ENCODE measurements at regions not wholly inside any gene's neighbourhood (a gene's known extent, or its start where the extent isn't known, plus 50 kb on each side); places are given as distances from the start of the nearest gene placed in this dataset.

DNA sequence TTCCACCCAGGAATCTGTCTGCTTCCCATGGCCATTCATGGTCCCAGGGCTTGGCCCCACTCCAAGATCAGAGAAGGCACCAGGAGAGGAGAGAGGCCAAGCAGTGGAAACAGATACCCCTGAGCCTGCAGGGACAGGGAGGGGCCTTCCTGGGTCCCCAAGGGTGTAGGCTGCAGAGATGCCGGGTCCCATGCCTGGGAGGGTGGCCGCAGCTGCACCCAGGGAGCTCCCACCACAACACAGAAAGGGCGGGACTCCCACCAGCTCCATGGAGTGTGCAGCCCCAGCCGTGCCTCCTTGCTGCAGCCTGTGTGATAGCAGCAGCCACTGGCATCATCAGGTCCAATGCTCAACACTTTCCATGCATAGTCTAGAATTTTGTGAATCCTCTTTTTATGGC is 331.5 kb downstream of the UACA start:
- H3K14ac ChIP-seq (ENCODE audit: insufficient read length), result no peak overlapping the region
- no peak overlapping the region for H2BK20ac ChIP-seq (ENCODE audit: low read length)
- no peaks in the 10 kb centered on the region for H3K23me2 ChIP-seq (ENCODE audit: low read depth, low read length)
- H2BK5ac ChIP-seq (ENCODE audit: low read depth, low read length), result no peak overlapping the region
- no peaks in the 10 kb centered on the region for H3K36me3 ChIP-seq (ENCODE audit: control insufficient read depth in 2 of 4, insufficient read depth in 4 of 4, low read length in 3 of 4)
- CTCF ChIA-PET (ENCODE audit: partially characterized antibody), result interaction anchor here (1.0 to 1.8 kb wide), 3 partner anchors 32 to 56 kb away, joined by 3 to 4 read pairs (median 4); no protein-coding TSS in a partner anchor
- H4K8ac ChIP-seq (ENCODE audit: extremely low read depth, insufficient read depth, low read length), result no peak overlapping the region
- H3K27ac ChIP-seq (ENCODE audit: low read depth, low read length), result no peak overlapping the region
- H3K18ac ChIP-seq (ENCODE audit: extremely low read depth, low read length), result no peak overlapping the region
- H3K23ac ChIP-seq (ENCODE audit: insufficient read length), result no peak overlapping the region
- H2AFZ ChIP-seq (ENCODE audit: low read length), result no peak overlapping the region
- H4K91ac ChIP-seq (replicated peaks; ENCODE audit: insufficient read length, low read length), result no peak overlapping the region
- H2BK15ac ChIP-seq (ENCODE audit: low read length), result no peak overlapping the region
- H2BK12ac ChIP-seq (ENCODE audit: low read depth, low read length), result no peak overlapping the region
- POLR2A ChIA-PET (ENCODE audit: partially characterized antibody), result no interaction called here
- H3K4me2 ChIP-seq (ENCODE audit: insufficient read depth in 1 of 2, low read depth in 2 of 2, low read length in 2 of 2), result no peak overlapping the region
- DNase-seq (ENCODE audit: low read depth in 1 of 2, low spot score in 2 of 2) (no peak), FAIRE-seq (no peak)
- no peaks in the 10 kb centered on the region for H3K79me1 ChIP-seq (ENCODE audit: low read depth, low read length)
- H3K27me3 ChIP-seq (replicated peaks in 1 of 4; ENCODE audit: control insufficient read depth in 3 of 4, extremely low read depth in 1 of 4, insufficient read depth in 3 of 4, low read length in 3 of 4), result no peaks in the 10 kb centered on the region
- H3K4ac ChIP-seq (replicated peaks; ENCODE audit: insufficient read length, low read depth, low read length), result no peak overlapping the region
- no peak overlapping the region for H3K56ac ChIP-seq (replicated peaks; ENCODE audit: insufficient read length, low read depth, low read length)
- 0 out of 4 replicates have a peak, but pooled peaks cover 0 to 4% of the 10 kb centered on the region in 2 experiments for H3K9me3 ChIP-seq (ENCODE audit: insufficient read depth in 2 of 2, low read depth in 1 of 2, low read length in 1 of 2)
- H3K79me2 ChIP-seq (ENCODE audit: control insufficient read depth in 1 of 2, insufficient read depth in 2 of 2, low read length in 2 of 2), result no peaks in the 10 kb centered on the region
- TF ChIP-seq GABPA (IDR thresholded peaks at IDR 0.05; ENCODE audit: borderline replicate concordance, insufficient read depth, low read length), result no peak
- H4K5ac ChIP-seq (ENCODE audit: insufficient read length, low read depth, low read length), result no peak overlapping the region
- no peak overlapping the region for H3K4me3 ChIP-seq (ENCODE audit: extremely low read depth in 1 of 4, insufficient read depth in 2 of 4, low read depth in 3 of 4, low read length in 4 of 4)
- H4K20me1 ChIP-seq (replicated peaks in 1 of 2; ENCODE audit: control insufficient read depth in 1 of 2, insufficient read depth in 2 of 2, low read length in 2 of 2), result no peaks in the 10 kb centered on the region
- 85% methylated on average over 4 of the region's 4 CpGs; no CpG with 5 or more reads in 1 of the 2 experiments for WGBS, 2 experiments (ENCODE audit: extremely low coverage in 1 of 2, insufficient coverage in 1 of 2, insufficient read length in 1 of 2, insufficient replicate concordance in 2 of 2, low coverage in 1 of 2, low lambda C conversion rate in 2 of 2, missing lambda C conversion rate in 1 of 2)
- no peak overlapping the region for H2AK5ac ChIP-seq (ENCODE audit: low read depth, low read length)
- peaks cover 0 to 12% (median 8%) of the 10 kb centered on the region in 4 experiments; a peak in 4 of 7 replicates for H3K4me1 ChIP-seq (replicated peaks in 1 of 4; ENCODE audit: control insufficient read depth in 3 of 4, insufficient read depth in 4 of 4, low read length in 3 of 4)
- no peak overlapping the region for H3K9ac ChIP-seq (replicated peaks in 1 of 4; ENCODE audit: extremely low read depth in 1 of 4, low read depth in 3 of 4, low read length in 3 of 4)
- H2BK120ac ChIP-seq (replicated peaks; ENCODE audit: low read depth, low read length), result no peak overlapping the region

Measured in H1 (cell line).